NCI-H345 treated with DMSO at 0.1 percent for 48 hours (cell line): ENCODE measurements at regions not wholly inside any gene's neighbourhood (a gene's known extent, or its start where the extent isn't known, plus 50 kb on each side); places are given as distances from the start of the nearest gene placed in this dataset.
"Not testable (repeated sequence)": the region's sequence is repeated elsewhere in the genome, so short reads cannot be mapped to it uniquely, and the experiment has no call there.

ENCODE experiments used
- DNase-seq: peaks from one replicate; lab custom pipeline; 2025; ENCODE audit not compliant: unreplicated experiment; lab: John Stamatoyannopoulos, UW

GRCh38 chr9:86507212-86507630, 153.0 kb upstream of the TUT7 start:
- no peak for DNase-seq

- DNase-seq: no peak
Measured at GRCh38 chr9:86503942-86504341, 149.7 kb upstream of the TUT7 start.

DNA sequence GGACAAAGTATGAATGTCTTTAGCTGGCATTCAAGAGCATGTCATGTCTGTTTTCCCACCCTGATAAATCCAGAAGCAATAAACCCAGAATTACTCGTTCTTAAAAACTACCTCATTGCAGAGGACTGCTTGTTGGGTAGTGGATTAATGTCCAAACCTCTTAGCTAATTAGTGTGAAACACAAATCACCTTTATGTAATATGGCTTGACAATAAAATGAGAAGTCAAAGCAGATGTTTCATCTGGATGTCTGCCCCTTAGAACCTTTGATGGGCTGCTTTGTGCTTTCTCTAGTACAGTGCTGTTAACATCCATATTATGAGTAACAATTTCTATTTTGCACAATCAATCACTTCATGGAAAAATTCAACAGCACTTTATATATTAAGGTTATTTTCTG, 149.1 kb upstream of the TUT7 start:
- DNase-seq: no peak

GRCh38 chr9:86500667-86501435, 146.6 kb upstream of the TUT7 start:
- DNase-seq: no peak

GRCh38 chr9:86500031-86500430, 145.8 kb upstream of the TUT7 start:
- no peak for DNase-seq

GRCh38 chr9:86494644-86495111, 140.5 kb upstream of the TUT7 start:
- DNase-seq: no peak

GRCh38 chr9:86491468-86492266, 137.5 kb upstream of the TUT7 start:
- no peak for DNase-seq

GRCh38 chr9:86488794-86489193, 134.6 kb upstream of the TUT7 start:
- no peak for DNase-seq

- DNase-seq: no peak
Measured at GRCh38 chr9:86488345-86488744, 134.1 kb upstream of the TUT7 start.

DNA sequence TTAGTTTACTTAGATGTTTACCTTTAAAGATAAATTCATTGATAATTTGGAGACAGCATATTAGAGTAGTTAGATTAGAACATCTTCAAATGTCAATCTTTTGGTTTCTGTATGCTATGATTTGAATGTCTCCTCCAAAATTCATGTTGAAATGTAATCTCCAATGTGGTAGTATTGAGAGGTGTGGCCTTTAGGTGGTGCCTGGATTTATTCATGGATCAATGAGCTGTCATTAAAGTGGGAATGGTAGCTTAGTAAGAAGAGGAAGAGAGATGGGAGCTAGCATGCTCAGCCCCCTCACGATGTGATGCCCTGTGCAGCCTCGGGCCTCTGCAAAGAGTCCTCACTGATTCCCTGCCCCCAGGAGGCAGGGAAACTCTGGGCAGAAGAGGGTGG, 133.6 kb upstream of the TUT7 start:
- DNase-seq: no peak

DNA sequence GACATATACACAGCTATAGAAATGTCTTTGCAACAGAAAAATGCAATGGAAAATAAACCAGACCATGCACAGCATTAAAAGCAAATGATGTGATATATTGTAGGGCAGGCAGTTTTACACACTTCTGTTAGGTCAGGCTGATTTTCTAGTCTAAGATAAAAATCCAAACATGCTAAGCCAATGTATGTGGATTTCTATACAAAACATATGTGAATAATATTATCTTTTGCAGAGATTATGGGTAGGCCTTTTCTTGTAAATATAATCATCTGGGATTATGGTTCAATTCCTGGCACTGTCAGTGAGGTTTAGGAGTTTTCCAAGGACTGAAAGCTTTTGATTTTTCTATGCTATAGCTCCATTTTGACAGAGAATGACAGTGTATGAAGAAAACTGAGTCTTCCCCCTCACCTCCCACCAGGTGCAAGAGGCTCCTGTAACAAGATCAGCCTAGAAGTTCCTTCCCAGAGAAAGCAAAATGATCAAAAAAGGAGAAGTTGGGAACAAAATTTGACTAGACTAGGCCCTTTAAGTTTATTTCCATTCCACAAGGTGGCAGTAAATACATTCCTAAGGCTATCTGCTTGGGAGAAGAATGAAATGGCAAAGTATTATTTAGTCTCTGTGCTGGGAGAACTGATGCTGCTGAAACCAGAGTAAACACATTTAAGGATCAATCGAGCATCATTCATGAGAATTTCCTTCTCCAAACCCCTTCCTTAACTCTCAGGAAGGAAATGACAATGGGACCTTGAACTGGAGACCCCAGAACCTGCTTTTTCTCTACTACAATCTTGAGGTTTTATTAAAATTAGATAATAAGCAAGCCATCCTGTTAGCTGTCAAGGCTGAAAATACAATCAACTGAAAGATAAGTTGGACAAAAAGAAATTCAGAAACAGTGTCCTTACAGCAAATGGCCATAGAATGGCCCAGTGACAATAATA, 133.0 kb upstream of the TUT7 start:
- DNase-seq: peak; percentile 2

DNA sequence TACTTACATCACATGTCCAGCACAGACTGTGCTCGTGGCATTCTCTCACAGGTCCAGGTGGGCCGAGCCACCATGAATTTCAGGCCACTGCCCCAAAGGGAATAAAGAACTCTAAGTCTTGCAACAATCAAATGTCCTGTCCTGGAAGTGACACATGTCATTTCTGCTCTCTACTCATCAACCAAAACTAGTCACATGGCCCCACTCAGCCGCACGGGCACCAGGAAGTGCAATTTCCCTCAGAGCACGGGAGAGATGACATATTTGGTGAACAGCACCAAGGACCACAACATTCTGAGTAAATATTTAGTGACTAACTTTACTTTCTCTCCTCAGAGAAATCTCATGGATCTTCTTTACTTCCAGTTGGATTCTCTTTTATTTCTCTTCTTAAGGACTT, 131.1 kb upstream of the TUT7 start:
- no peak for DNase-seq

- no peak for DNase-seq
Measured at GRCh38 chr9:86483496-86483895, 129.3 kb upstream of the TUT7 start.

GRCh38 chr9:86481466-86481865, 127.3 kb upstream of the TUT7 start:
- no peak for DNase-seq

DNA sequence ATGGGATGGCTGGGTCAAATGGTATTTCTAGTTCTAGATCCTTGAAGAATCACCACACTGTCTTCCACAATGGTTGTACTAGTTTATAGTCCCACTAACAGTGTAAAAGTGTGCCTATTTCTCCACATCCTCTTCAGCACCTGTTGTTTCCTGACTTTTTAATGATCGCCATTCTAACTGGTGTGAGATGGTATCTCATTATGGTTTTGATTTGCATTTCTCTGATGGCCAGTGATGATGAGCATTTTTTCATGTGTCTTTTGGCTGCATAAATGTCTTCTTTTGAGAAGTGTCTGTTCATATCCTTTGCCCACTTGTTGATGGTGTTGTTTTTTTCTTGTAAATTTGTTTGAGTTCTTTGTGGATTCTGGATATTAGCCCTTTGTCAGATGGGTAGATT, 121.0 kb upstream of the TUT7 start:
- not testable (repeated sequence) for DNase-seq

GRCh38 chr9:86471171-86471815, 117.1 kb upstream of the TUT7 start:
- no peak for DNase-seq

DNA sequence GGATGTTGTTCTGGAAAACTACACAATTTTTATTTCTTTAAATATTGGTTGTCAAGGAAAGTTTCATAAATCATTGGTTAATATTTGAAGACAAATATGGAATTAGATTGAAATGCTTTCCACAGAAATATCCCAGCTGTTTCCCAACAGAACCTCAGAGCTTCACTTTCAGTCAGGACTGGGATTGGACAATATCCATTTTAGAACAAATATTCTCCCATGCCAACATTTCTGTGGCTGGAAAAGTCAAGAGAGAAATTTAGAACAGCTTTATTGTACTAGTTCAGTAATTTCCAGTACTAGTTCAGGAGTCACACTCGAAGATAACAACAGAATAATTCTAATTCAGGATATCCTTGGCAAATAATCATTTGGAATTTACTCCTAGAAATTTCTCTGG, 116.1 kb upstream of the TUT7 start:
- DNase-seq: no peak

DNA sequence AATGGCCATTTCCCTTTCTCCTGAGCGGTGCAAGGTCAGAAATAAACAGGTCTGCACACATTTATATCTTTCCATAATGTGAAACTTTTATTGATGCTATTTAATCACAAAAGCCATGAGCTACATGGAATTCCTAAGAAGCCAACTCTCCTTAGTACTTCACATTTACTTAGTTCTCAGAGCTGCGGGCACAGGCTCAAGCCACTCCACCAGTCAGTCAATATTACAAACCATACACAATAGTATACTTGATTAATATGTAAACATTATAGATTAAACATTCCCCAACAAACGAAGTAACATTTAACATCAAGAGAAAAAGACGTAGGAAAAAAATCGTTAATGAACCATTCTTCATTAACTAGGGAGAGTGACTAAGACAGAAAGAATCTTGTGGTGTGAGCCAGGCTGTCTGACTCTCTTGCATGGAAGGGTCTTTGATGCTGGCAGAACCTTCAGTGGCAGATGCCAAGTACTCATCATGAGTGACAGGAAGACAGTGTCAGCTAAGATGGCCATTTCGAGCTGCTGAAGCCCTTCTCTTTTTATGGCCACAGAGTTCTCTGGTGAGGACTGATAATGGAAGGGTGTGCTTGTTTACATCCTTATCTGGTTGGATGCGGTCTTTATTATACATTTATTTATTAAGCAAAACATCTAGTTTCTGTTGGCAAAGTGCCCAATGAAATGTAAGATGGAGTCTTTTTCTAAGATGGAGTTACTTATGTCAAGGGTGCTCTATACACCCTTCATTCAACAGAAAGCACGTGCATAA, 115.5 kb upstream of the TUT7 start:
- DNase-seq: no peak

DNA sequence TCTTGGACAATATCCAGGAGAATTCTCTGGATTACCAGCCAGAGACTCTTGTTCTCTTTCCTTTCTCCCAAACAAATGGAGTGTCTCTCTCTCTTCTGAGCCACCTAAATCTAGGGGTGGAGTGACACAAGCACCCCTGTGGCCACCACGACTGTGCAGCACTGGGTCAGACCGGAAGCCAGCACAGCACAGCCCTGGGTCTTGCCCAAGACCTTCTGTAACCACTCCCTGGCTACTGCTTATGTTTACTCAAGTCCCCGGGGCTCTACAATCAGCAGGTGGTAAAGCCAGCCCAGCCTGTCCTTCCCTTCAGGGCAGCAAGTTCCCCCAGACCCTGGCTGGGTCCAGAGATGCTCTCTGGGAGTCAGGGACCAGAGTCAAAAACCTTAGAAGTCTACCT, 110.0 kb upstream of the TUT7 start:
- no peak for DNase-seq
